GM19023 (cell line): ENCODE measurements at regions not wholly inside any gene's neighbourhood (a gene's known extent, or its start where the extent isn't known, plus 50 kb on each side); places are given as distances from the start of the nearest gene placed in this dataset.

Experiments
- ATAC-seq: cut with Tn5 transposase; IDR thresholded peaks from one replicate; pipeline ENCODE4 v1.9.1; 2021; ENCODE audit warnings: mild to moderate bottlenecking, moderate library complexity; ENCODE audit not compliant: unreplicated experiment

- no peak for ATAC-seq
Observed at GRCh38 chr18:60552948-60553347, 180.4 kb upstream of the MC4R start.

DNA sequence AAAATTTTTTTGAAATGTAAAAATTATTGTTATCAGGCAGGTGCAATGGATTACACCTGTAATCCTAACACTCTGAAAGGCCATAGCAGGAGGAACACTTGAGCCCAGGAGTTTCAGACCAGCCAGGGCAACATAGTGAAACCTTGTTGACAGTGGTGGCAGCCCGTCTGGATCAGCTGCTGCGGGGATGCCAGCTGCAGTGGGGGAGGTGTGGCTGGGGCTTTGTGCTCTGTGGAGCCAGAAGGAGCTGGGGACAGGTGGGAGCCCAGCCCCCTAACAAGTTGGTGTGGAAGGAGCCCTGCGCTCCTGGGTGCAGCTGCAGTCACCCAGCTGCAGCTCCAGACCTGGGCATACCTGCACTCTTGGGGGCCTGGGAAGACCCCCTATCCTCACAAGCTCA, 182.4 kb upstream of the MC4R start:
- no peak for ATAC-seq

DNA sequence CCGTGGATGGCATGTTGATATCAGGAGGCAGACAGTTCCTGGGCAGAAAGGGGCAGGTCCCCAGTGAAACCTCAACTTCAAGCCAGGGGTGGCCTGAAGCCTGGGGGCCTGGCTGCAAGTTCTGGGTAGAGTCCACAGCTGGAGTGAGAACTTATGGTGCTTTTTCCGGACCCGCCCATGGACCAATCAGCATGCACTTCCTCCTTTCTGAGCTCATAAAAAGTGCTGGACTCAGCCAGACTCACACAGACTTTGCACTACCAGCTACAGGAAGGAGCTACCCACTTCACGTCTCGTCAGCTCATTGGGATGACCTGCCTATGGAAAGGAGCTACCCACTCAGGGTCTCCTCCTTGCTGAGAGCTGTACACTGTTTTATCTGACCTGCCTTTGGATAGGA, 183.1 kb upstream of the MC4R start:
- ATAC-seq, result no peak

GRCh38 chr18:60556326-60556725, 183.8 kb upstream of the MC4R start:
- no peak for ATAC-seq

GRCh38 chr18:60560071-60560470, 187.5 kb upstream of the MC4R start:
- ATAC-seq, result no peak

DNA sequence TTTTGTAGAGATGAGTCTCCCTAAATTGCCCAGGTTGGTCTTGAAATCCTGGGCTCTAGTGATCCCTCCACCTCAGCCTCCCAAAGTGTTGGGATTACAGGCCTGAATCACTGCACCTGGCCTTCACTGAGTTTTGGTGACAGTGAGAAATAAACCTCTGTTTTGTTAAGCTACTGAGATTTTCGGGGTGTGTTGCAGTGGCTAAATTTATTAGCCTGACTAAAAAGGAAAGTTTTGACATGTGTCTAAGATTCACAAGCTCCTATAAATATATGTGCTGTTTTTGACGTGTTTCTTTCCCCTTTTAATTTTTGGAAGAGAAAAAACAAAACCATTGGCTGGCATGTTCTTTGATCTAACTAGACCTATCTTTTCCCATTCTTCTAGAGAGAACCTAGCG, 190.5 kb upstream of the MC4R start:
- no peak for ATAC-seq

DNA sequence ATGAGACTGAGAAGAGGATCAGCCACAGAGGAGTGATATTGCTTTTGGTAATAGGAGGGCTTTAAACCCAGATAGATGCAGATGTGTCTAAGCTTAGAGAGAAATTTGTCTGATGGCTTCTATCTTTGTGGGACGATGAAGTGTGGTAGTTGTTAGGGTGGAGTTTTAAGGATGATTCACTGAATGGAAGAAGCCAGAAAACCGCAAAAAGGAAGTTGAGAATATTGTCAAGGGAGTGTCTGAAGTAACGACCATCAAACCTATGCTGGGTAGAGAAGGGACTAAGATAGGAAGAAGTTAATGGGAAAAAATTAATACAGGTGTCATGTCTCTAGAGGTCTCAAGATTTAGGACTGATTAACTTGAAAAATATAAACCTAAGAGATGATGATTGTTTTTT, 195.6 kb upstream of the MC4R start:
- no peak for ATAC-seq

- no peak for ATAC-seq
Observed at GRCh38 chr18:60570172-60570571, 197.6 kb upstream of the MC4R start.

- no peak for ATAC-seq
Observed at GRCh38 chr18:60577457-60577856, 204.9 kb upstream of the MC4R start.

GRCh38 chr18:60585670-60586069, 213.1 kb upstream of the MC4R start:
- no peak for ATAC-seq

DNA sequence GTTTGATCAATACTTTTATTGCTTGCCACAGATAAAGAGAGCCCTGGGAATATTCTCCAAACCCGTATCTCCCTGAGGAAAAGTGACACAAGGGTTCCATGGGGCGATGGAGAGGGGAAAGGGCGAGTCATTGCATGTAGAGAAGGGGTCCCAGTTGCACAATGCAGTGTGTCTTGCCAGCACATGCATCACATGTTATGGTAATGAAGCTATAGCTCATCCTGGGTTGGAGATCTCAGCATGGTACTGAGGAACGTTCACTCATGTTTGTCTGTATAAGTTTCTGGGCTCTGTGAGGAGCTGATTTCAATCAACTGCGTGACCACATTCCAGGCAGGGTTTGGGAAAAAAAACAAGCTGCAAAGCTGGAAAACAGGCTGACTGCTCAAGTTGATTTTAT, 220.7 kb upstream of the MC4R start:
- ATAC-seq, result no peak

GRCh38 chr18:60596928-60597327, 224.4 kb upstream of the MC4R start:
- ATAC-seq, result no peak

- peak; percentile 83 for ATAC-seq
Observed at GRCh38 chr18:60599267-60599666, 226.7 kb upstream of the MC4R start.

DNA sequence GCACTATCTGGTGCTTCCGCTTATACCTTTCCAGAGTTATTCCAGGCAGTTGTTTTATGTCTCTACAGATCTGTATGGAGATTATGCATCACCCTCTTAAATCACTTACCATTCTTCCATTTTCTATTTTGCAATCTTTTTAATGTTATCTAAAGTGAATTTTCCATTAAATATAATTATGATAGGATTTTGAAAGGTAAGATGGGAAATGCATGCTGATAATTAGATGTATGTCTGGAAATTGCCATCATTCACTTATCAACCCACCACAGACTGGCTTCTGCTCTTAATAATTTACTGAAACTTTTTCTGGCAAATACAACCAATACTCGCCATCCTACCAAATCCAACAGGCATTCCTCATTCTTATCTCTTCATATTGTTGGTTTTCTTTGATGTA, 227.4 kb upstream of the MC4R start:
- ATAC-seq, result no peak

GRCh38 chr18:60601249-60601648, 228.7 kb upstream of the MC4R start:
- no peak for ATAC-seq

DNA sequence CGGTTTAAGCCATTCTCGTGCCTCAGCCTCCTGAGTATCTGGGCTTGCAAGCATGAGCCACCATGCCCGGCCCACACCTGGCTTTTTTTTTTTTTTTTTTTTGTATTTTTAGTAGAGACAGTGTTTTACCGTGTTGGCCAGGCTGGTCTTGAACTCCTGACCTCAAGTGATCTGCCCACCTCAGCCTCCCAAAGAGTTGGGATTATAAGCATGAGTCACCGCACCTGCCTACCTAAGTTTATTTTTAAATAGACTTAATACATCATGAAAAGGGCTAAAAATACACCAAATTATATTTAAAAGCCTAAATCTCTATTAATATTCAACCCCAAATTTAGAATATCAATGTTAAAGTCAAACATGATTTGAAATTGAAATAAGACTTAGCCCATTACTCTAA, 250.8 kb upstream of the MC4R start:
- ATAC-seq, result no peak

GRCh38 chr18:60624207-60624606, 251.6 kb upstream of the MC4R start:
- ATAC-seq, result no peak

- ATAC-seq, result no peak
Observed at GRCh38 chr18:60639836-60640235, 267.3 kb upstream of the MC4R start.

DNA sequence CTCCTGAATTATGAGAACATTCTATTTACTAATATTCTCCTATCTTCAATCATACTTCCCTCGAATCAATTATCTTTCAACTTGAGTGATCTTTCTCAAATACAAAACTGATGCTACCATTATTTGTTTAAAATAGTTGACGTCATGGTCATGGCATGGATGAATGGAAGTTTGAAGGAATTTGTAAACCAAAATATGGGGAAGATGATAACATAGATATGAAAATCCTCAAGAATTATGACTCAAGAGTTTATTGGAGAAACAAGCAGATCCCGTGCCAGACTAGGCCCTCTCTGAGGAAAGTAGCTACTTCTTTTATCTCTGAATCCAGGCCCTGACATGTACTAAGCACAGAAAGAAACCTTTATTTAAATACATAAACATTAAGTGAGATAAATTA, 270.4 kb upstream of the MC4R start:
- ATAC-seq, result no peak

- ATAC-seq, result no peak
Observed at GRCh38 chr18:60646725-60647124, 274.1 kb upstream of the MC4R start.

DNA sequence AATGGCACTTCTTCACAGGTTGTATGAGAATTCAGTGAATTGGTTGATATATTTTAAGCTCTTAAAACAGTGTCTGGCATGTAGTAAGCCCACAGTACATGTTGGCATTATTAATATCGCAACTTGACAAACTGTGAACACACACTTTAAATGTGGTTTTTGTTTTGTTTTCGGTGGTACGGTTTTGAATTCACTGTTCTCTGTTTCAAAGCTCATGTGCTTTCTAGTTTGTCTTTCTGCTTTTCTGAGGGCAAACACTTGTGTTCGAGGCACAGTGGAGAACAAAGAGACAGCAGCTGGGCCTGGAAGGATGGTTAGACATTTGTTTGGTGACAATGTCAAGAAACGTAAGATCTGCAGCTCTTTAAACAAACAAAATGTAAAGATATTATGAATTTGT, 276.5 kb upstream of the MC4R start:
- peak; percentile 84 for ATAC-seq

GRCh38 chr18:60649842-60650536, 277.4 kb upstream of the MC4R start:
- no peak for ATAC-seq

DNA sequence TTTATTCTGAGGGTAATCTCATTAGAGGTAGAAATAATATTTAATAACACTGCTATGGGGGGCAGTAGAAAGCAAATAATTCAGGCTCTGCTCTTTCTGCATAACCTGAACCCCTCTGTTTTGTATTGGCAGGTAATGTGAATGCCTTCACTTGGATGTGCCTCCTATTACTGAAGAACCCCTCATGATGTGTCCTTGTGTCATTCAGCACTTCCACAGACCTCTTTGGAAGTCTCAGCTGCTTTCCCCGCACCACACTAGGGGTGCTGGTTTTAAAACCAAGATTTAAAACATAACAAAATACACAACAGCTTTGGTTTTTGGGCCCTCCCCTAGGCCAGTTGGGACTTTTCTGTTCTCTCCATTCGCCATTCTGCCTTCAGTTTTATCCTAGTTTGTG, 281.7 kb upstream of the MC4R start:
- ATAC-seq, result no peak
